ENCODE measurements at regions not wholly inside any gene's neighbourhood (a gene's known extent, or its start where the extent isn't known, plus 50 kb on each side); places are given as distances from the start of the nearest gene placed in this dataset.

- Histone ChIP-seq H3K36me3 (peaks cover 0 to 35% (median 2%) of the 10 kb centered on the region in 4 donors), H3K9me3 (no peaks in the 10 kb centered on the region), H3K27ac (no peak overlapping the region), H3K4me3 (no peak overlapping the region), H3K27me3 (no peaks in the 10 kb centered on the region), H3K4me1 (peaks cover 0 to 64% (median 36%) of the 10 kb centered on the region in 4 donors)
- intact Hi-C loops (cut with DNase I) = no loop called here
- no peak for TF ChIP-seq POLR2A (IDR thresholded peaks at IDR 0.05)
- DNase-seq = no peak
- WGBS, 2 donors = 67 to 71% methylated on average over 6 of the region's 6 CpGs
These were observed 224.8 kb upstream of the KLF14 start for GRCh38 chr7:130958846-130959245.

- no peak for DNase-seq
- no peak overlapping the region for H3K4me3 ChIP-seq
- H3K27me3 ChIP-seq = no peaks in the 10 kb centered on the region
- peak overlapping the region in 2 of 4 donors; percentile 6 to 17 for H3K27ac ChIP-seq
- H3K4me1 ChIP-seq = peaks cover 0 to 62% (median 36%) of the 10 kb centered on the region in 4 donors
- TF ChIP-seq EP300 (IDR thresholded peaks at IDR 0.05) (no peak), POLR2A (IDR thresholded peaks at IDR 0.05) (no peak), POLR2AphosphoS5 (IDR thresholded peaks at IDR 0.05) (no peak), CTCF (IDR thresholded peaks at IDR 0.05) (no peak)
- peaks cover 0 to 36% (median 2%) of the 10 kb centered on the region in 4 donors for H3K36me3 ChIP-seq
- intact Hi-C loops (cut with DNase I) = no loop called here
- H3K9me3 ChIP-seq = no peaks in the 10 kb centered on the region
- 76 to 80% methylated on average over 9 of the region's 9 CpGs for WGBS, 2 donors
These were observed 225.8 kb upstream of the KLF14 start for GRCh38 chr7:130959743-130960207.

GRCh38 chr7:130960208-130960988 lies 226.4 kb upstream of the KLF14 start:
- DNase-seq = no peak
- H3K4me3 ChIP-seq = no peak overlapping the region
- H3K27me3 ChIP-seq = no peaks in the 10 kb centered on the region
- TF ChIP-seq POLR2AphosphoS5 (IDR thresholded peaks at IDR 0.05) (peak in 2 of 4 donors; percentile 19 to 66), CTCF (IDR thresholded peaks at IDR 0.05) (no peak)
- no peaks in the 10 kb centered on the region for H3K9me3 ChIP-seq
- peaks cover 0 to 59% (median 36%) of the 10 kb centered on the region in 4 donors for H3K4me1 ChIP-seq
- H3K27ac ChIP-seq = peak overlapping the region in 3 of 4 donors; percentile 6 to 21 (median 17)
- peaks cover 0 to 31% (median 2%) of the 10 kb centered on the region in 4 donors for H3K36me3 ChIP-seq
- WGBS, 2 donors = 53 to 78% methylated on average over 6 of the region's 6 CpGs
- intact Hi-C loops (cut with DNase I) = no loop called here

- peak overlapping the region in 1 of 4 donors; percentile 21 for H3K27ac ChIP-seq
- H3K9me3 ChIP-seq = no peaks in the 10 kb centered on the region
- WGBS, 2 donors = 57 to 81% methylated on average over 9 of the region's 9 CpGs
- intact Hi-C loops (cut with DNase I) = no loop called here
- peaks cover 0 to 36% (median 2%) of the 10 kb centered on the region in 4 donors for H3K36me3 ChIP-seq
- TF ChIP-seq POLR2AphosphoS5 (IDR thresholded peaks at IDR 0.05) (no peak), POLR2A (IDR thresholded peaks at IDR 0.05) (no peak), EP300 (IDR thresholded peaks at IDR 0.05) (no peak), CTCF (IDR thresholded peaks at IDR 0.05) (no peak)
- no peak overlapping the region for H3K4me3 ChIP-seq
- H3K27me3 ChIP-seq = no peaks in the 10 kb centered on the region
- no peak for DNase-seq
- peaks cover 0 to 54% (median 32%) of the 10 kb centered on the region in 4 donors for H3K4me1 ChIP-seq
These were observed 227.2 kb upstream of the KLF14 start for GRCh38 chr7:130961128-130961601.

- no peak for DNase-seq
- intact Hi-C loops (cut with DNase I) = no loop called here
- 88 to 94% methylated on average over 2 of the region's 2 CpGs for WGBS, 2 donors
- H3K9me3 ChIP-seq = no peaks in the 10 kb centered on the region
- H3K4me1 ChIP-seq = peaks cover 0 to 45% (median 23%) of the 10 kb centered on the region in 4 donors
- no peak overlapping the region for H3K27ac ChIP-seq
- no peak for TF ChIP-seq CTCF (IDR thresholded peaks at IDR 0.05)
- no peak for TF ChIP-seq POLR2A (IDR thresholded peaks at IDR 0.05)
- no peak for TF ChIP-seq EP300 (IDR thresholded peaks at IDR 0.05)
- TF ChIP-seq POLR2AphosphoS5 (IDR thresholded peaks at IDR 0.05) = no peak
- no peaks in the 10 kb centered on the region for H3K27me3 ChIP-seq
- peaks cover 0 to 46% (median 6%) of the 10 kb centered on the region in 4 donors for H3K36me3 ChIP-seq
- no peak overlapping the region for H3K4me3 ChIP-seq
These were observed 228.1 kb upstream of the KLF14 start for GRCh38 chr7:130962109-130962508.

Data from sigmoid colon (tissue), 6 donors.